Muscle of back (tissue), 3 donors: ENCODE measurements at regions not wholly inside any gene's neighbourhood (a gene's known extent, or its start where the extent isn't known, plus 50 kb on each side); places are given as distances from the start of the nearest gene placed in this dataset.

Source experiments
- DNase-seq, 3 donors: peaks; one replicate each; pipeline versions ENCODE4 v3.0.0 to v3.0.0-alpha.2; 2013

- DNase-seq = no peak
These were observed 342.4 kb downstream of the SEC14L1 start for GRCh38 chr17:77483128-77483598.

GRCh38 chr17:77484111-77484510, 343.3 kb downstream of the SEC14L1 start:
- DNase-seq = no peak

GRCh38 chr17:77485089-77485833, 344.5 kb downstream of the SEC14L1 start:
- no peak for DNase-seq

- no peak for DNase-seq
These were observed 346.5 kb downstream of the SEC14L1 start for GRCh38 chr17:77487211-77487629.

- no peak for DNase-seq
These were observed 347.1 kb downstream of the SEC14L1 start for GRCh38 chr17:77487677-77488530.

GRCh38 chr17:77488531-77489238, 347.9 kb downstream of the SEC14L1 start:
- DNase-seq = peak in 1 of 3 donors; percentile 44

- DNase-seq = no peak
These were observed 348.6 kb downstream of the SEC14L1 start for GRCh38 chr17:77489239-77489892.

GRCh38 chr17:77489893-77490255, 349.1 kb downstream of the SEC14L1 start:
- DNase-seq = peak; percentile 66 to 86 (median 75)

GRCh38 chr17:77490361-77491183, 349.8 kb downstream of the SEC14L1 start:
- no peak for DNase-seq

- DNase-seq = no peak
These were observed 351.2 kb downstream of the SEC14L1 start for GRCh38 chr17:77491921-77492445.

- peak in 1 of 3 donors; percentile 17 for DNase-seq
These were observed 351.9 kb downstream of the SEC14L1 start for GRCh38 chr17:77492446-77493237.

- DNase-seq = no peak
These were observed 352.6 kb downstream of the SEC14L1 start for GRCh38 chr17:77493238-77493820.

GRCh38 chr17:77493901-77494663, 353.3 kb downstream of the SEC14L1 start:
- no peak for DNase-seq

- peak; percentile 71 to 91 (median 85) for DNase-seq
These were observed 354.1 kb downstream of the SEC14L1 start for GRCh38 chr17:77494664-77495435.

- DNase-seq = no peak
These were observed 354.8 kb downstream of the SEC14L1 start for GRCh38 chr17:77495575-77495974.

GRCh38 chr17:77496401-77496801, 355.6 kb downstream of the SEC14L1 start:
- DNase-seq = no peak

GRCh38 chr17:77496831-77497577, 356.2 kb downstream of the SEC14L1 start:
- no peak for DNase-seq
